Stimulated activated CD8-positive, alpha-beta memory T cell treated with anti-CD3 and anti-CD28 coated beads, Interleukin-15, amount 100 ng/mL, for 48 hours (primary cell): ENCODE measurements at regions not wholly inside any gene's neighbourhood (a gene's known extent, or its start where the extent isn't known, plus 50 kb on each side); places are given as distances from the start of the nearest gene placed in this dataset.
A peak's percentile ranks its signal among the peaks of the same experiment; 100 is the strongest.

Experiments used
- DNase-seq, 2 donors: peaks; one replicate each; pipeline ENCODE4 v3.0.0-alpha.2; 2020; ENCODE audit warnings: low read depth in 2 of 2

GRCh38 chr1:201708691-201709090, 120.3 kb upstream of the IPO9 start:
- DNase-seq, result no peak

- DNase-seq, result peak; percentile 30 to 34
Observed at GRCh38 chr1:201709564-201710295, 119.2 kb upstream of the IPO9 start.

DNA sequence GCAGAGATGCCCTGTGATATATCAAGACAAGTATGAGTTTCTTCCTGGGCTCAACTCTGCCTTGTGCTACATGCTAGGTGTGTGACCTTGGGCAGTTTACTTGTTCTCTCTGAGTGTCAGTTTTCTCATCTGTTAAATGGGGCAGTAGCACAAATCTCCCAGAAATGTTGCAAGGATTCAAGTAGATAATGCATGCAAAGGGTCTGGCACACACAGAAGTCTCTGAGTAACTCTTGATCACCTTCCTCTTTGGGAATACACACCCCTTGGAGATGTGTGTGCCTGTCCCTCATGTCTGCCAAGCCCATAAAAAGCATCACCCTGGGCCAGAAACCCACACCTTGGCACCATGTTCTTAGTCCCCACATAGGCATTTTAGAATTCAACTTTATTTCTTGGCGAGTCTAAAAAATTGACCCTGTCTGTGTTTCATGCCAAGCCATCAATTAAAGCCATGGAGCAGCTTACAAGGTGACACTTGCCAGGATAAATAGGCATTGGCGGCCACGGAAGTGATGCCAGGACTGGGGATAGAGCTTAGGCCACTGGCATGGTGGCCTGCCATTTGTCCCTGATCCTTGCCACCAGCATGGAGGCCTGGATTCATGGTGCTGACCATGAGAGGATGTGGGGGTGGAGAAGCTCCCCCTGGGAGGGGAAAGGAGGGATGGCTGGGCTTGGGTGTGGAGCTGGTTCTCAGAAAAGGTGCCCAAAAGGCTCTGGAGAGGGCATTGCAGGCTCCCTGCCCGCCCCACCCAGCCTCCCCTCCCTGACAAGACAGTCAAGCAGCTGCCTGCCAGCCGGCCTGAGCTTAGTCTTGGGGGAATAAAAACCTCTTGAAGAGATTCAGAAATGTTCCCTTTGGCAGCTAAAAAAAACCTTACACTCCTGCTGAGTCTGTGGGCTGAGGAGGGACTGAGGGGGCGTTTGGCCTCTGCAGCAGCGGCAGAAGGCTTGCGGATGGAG, 118.0 kb upstream of the IPO9 start:
- DNase-seq, result no peak

DNA sequence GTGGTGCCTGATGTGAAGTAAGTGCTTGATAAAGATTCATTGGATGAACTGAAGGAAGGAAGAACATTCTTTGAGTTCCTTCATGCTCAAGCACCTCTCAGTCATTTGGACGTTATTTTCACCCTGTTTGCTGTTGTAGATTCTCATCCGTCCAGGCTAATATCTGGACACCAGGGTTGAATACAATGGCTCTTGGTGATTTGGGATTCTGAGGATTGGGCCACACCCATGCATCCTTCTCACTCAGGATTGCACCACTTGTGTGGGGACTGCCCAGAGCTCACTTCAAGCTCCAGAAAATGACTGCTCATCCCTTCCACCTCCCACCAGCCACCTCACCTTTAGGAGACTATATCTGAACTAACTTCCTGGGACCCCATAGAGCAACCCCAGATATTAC, 117.1 kb upstream of the IPO9 start:
- no peak for DNase-seq

DNA sequence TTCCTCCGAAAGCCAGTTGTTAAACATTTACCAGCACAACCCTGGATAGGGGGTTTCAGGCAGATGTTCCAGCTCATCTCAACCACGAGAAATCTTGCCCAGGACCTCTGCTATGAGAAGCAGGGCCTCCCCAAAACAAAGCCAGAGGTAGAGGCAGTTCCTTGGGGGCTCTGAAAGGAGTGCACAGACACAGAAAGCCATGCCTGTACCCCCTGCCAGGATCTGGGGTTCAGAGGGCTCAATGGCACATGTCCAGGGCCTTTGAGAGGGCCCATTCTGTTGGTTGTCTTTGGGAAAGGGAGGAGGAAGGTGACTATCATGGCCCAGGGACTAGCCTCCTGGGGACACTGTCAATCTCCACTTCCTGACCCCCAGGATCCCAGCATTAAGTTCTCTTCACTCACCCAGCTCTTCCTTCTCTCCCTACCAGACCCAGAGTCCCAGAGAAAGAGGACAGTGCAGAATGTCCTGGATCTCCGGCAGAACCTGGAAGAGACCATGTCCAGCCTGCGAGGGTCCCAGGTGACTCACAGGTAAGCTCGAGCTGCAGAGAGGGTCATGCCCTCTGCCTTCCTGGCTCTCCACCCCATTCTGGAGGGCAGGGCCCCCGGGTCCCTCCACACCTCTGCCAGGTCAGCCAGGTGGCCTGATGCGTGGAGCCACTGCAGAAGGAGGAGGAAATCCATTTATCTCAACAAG, 116.4 kb upstream of the IPO9 start:
- DNase-seq, result no peak

DNA sequence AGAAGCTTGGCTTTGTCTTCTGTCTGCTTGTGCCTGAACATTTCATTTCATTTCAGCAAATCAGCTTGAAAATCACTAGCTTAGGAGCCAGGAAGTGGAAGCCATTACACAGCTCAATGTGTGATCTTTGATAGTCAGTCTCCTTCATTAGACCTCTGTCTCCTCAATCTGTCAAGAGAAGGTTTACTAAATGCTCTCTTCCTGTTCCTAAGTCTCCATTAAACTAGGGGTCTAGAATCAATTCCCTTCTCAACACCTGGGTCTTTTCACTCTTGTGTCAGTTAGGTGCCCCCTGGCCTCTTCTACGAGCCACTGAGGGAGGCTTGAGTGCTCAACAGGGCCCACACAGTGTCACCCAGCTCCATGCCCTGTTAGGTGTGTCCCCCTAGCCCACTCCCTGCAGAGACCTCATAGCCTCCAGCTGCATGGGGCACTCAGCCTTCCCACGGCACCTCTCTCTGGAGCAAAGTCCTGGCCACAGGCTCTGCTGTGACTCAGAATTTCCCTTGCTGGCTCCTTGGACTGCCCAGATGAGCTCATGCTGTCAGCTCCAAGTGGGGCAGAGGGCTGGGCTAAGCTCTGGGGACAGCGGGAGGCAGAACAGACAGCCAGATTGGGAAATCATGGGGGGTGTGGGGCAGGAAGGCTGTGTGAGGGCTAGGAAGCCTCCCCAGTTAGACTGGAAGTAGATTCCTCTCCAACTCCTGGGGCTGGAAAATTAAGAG, 115.7 kb upstream of the IPO9 start:
- DNase-seq, result no peak

- no peak for DNase-seq
Observed at GRCh38 chr1:201714542-201715329, 114.2 kb upstream of the IPO9 start.

- DNase-seq, result no peak
Observed at GRCh38 chr1:201715351-201715750, 113.6 kb upstream of the IPO9 start.

DNA sequence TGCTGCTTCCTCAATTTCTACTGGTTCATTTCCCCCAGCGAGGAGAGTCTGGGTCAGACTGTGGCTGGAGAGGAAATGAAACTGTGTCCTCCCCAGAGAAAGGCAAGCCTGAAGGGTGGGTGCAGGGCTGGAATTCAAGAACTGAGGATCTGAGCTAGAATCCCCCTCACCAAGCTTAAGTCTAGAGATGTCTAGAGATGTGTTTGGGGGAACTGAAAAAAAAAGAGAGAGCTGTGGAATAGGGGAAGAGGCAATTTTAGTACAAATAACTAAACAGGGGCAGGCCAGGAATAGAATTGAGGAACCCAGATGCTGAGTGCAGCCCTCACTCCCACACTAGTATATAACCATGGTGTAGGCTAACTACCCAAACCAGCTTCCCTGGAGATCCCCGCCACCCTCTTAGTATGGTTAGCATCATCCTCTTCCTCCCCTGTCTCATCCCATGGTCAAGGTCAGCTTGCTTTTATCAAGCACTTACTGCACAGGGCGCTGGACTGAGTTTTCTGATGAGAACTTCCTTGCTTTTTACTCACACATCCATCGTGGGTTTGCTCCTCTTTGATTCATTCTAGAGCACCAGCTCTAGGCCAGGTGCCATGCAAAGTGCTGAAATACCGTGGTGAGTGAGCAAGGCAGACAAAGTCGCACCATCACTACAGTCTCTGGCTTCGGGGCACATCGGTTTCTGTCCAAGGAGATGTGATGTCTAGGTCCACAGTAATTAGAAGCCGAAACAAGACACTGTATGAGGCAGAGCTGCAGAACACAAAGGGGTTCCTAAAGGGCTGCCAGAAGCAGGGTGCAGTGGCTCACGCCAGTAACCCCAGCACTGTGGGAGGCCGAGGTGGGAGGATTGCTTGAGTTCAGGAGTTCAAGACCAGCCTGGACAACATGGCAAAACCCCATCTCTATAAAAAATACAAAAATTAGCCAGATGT, 112.9 kb upstream of the IPO9 start:
- no peak for DNase-seq

DNA sequence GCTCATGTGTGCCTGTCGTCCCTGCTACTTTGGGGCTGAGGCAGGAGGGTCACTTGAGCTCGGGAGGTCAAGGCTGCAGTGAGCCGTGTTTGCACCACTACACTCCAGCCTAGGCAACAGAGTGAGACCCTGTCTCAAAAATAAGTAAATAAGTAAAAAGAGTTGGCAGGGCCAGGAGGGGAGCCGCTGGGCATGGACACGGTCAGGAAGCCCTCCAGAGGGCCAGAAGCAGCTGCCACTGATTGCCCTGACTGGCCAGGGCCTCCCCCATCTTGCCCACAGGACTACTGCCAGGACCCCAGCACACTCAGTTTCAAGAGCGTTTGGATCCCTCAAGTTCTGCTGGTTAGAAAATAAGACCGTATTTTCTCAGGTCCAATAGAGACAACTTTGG, 112.2 kb upstream of the IPO9 start:
- no peak for DNase-seq

GRCh38 chr1:201717286-201717685, 111.7 kb upstream of the IPO9 start:
- no peak for DNase-seq

GRCh38 chr1:201718346-201719202, 110.4 kb upstream of the IPO9 start:
- DNase-seq, result no peak

DNA sequence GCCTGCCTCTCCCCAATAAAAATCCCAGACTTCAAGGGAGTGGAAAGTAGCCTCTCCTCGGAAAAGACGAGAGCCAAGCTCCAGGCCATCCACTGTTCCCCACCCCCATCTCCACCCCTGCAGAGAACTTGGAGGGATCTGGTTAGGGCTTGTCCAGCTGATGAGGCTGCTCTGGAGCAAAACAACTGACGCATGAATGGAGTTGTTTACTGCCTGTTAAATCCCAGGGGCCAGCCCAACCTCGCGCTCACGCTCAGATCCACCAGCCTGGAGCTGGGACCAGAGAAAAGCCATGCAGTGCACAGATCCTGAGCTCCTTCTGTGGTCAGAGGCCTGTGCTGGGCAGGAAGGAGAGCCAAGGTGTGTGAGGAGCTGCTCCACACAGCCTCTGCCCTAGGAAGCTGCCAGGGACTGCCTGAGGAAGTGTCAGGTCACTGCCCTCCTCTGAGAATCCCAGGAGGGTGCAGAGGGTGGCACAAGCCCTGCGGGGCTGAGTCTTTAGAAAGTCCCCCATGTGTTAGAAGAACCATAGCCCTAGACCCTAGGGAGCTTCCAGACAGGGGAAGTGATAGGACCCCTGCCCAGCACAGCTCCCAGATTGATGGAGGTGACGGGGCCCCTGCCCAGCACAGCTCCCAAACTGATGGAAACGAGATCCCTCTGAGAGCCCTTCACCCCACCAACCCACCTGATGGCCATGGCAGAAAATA, 109.0 kb upstream of the IPO9 start:
- DNase-seq, result no peak

DNA sequence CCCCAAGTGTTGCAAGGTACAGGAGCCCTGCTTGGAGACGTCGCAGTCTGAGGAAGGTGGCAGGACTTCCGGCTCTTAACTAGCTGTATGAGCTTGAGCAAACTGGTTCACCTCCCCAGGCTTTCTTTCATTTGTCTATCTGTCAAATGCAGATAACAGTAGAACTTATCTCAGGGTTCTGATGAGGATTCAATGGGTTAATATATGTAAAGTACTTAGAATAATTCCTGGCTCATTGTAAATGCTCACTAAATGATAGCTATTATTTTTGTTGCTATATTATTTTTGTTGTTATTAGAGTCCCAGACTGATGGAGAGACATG, 108.5 kb upstream of the IPO9 start:
- DNase-seq, result no peak

DNA sequence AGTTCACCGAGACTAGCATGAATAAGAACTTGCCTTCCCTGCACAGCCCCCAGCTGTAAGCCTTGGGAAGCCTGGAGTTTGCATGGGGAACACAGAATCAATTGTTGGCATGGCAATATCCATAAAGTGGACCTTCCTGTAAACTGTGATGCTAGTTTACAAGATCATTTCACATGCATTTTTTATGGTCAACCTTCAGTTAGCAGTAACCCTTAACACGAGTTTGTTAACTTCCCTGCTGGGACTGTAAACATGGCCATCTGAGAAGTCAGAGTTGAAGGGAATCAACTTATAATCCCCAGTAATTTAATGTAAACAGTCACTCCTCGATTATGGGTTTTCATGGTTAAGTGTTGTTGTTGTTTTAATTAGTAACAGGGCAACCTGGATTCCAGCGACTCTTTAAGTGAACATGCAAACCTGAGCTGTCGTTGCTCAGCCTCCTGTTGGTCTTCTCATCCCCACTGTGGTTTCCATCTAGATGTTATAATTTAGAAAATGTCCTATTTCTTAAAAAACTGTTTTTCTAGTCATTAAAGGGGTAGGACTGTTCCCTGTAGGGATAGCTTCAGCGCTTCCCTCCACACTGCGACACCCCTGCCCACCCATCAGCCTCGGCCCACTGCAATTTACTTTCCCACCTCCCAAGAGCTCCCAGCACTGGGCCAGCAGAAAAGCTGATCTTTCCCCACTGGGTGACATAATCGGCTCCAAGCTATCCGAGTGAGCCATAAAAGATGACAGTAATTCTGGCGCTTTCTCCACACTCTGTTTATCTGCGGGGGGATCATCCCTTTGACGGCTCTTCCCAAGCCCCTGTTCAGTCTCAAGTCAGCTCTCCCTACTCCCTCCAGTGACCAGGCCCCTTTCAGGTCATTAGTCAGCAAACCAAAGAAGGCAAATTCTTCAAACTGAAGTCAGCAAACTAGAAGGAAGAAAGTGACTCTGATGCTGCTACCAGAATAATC, 107.6 kb upstream of the IPO9 start:
- no peak for DNase-seq

DNA sequence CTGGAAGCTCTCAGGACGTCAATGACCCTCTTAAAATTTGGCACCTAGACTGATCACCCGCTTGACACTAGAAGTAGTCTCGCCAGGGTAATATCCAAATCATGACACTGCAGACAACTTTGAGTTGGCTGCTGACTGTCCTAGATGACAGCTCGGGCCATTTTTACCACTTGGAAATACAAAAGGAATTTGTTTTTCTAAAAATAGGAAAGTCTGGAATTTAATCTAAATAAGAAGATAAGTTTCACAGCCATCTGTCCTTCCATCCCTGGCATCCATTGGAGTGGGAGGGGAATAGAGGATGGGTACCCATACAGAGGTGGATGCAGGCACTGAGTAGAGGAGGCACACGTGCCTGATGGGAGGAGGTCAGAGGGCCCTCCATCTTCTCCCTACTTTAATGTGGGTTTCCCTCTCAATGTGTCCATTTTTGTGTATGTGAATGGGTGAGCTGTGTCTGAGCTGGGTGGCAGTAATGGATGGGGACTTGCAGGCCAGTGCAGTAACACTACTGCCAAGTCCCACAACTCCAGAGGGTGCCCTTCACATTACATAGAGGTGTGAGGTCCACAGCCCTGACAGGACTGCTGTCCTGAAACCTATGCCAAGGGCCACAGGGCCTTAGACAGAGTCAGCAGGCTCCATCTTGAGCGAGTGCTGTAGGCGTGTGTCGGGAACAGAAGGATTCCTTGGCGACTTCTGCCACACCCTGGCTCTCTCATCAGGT, 104.8 kb upstream of the IPO9 start:
- DNase-seq, result no peak

GRCh38 chr1:201724766-201725118, 104.2 kb upstream of the IPO9 start:
- no peak for DNase-seq
